Breast epithelium (tissue), 3 donors: ENCODE measurements at regions not wholly inside any gene's neighbourhood (a gene's known extent, or its start where the extent isn't known, plus 50 kb on each side); places are given as distances from the start of the nearest gene placed in this dataset.

ENCODE experiments used
- POLR2A ChIP-seq: fragments of 450-650 bp; IDR thresholded peaks from one replicate; pipeline ENCODE4 v1.6.1; 2016; ENCODE audit warnings: antibody characterized with exemption, mild to moderate bottlenecking, moderate library complexity
- POLR2AphosphoS5 ChIP-seq, 3 donors: sonication (generic); formaldehyde crosslinking; IDR thresholded peaks; one replicate each; pipeline ENCODE4 v1.6.1; 2017; ENCODE audit warnings: antibody characterized with exemption in 3 of 3
- TF ChIP-seq, protein P1 (sequence below), 3 donors: fragments of 450-650 bp; IDR thresholded peaks; one replicate each; pipeline ENCODE4 v1.5.1; 2016 to 2017; ENCODE audit warnings: antibody characterized with exemption in 3 of 3, mild to moderate bottlenecking in 3 of 3, moderate library complexity in 3 of 3

GRCh38 chr10:43930243-43930642 lies 281.6 kb upstream of the ZNF32 start:
- TF ChIP-seq, protein P1, sequence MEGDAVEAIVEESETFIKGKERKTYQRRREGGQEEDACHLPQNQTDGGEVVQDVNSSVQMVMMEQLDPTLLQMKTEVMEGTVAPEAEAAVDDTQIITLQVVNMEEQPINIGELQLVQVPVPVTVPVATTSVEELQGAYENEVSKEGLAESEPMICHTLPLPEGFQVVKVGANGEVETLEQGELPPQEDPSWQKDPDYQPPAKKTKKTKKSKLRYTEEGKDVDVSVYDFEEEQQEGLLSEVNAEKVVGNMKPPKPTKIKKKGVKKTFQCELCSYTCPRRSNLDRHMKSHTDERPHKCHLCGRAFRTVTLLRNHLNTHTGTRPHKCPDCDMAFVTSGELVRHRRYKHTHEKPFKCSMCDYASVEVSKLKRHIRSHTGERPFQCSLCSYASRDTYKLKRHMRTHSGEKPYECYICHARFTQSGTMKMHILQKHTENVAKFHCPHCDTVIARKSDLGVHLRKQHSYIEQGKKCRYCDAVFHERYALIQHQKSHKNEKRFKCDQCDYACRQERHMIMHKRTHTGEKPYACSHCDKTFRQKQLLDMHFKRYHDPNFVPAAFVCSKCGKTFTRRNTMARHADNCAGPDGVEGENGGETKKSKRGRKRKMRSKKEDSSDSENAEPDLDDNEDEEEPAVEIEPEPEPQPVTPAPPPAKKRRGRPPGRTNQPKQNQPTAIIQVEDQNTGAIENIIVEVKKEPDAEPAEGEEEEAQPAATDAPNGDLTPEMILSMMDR (IDR thresholded peaks at IDR 0.05) = no peak
- TF ChIP-seq POLR2A = no peak
- no peak for TF ChIP-seq POLR2AphosphoS5 (IDR thresholded peaks at IDR 0.05)
